HEK293T (cell line): ENCODE measurements at regions not wholly inside any gene's neighbourhood (a gene's known extent, or its start where the extent isn't known, plus 50 kb on each side); places are given as distances from the start of the nearest gene placed in this dataset.

ENCODE experiments used
- CTCF ChIA-PET: fragments of 350-600 bp; formaldehyde crosslinking; extraction: SDS; loops from one replicate; lab custom pipeline; 2021; ENCODE audit warnings: antibody characterized with exemption, inconsistent platforms; lab: Yijun Ruan, JAX
- POLR2A ChIA-PET: fragments of 350-600 bp; formaldehyde crosslinking; extraction: SDS; loops from one replicate; lab custom pipeline; 2020; ENCODE audit warnings: antibody characterized with exemption, inconsistent platforms; lab: Yijun Ruan, JAX
- DNase-seq: peaks from one replicate; pipeline ENCODE4 v3.0.0; 2012; ENCODE audit warnings: mixed read lengths; ENCODE audit errors: extremely low spot score
- ARNT ChIP-seq: fragments of 450-650 bp; IDR thresholded peaks from 2 replicates; pipeline ENCODE4 v1.6.1; 2017; ENCODE audit warnings: mild to moderate bottlenecking
- BHLHE40 ChIP-seq: fragments of 450-650 bp; IDR thresholded peaks from 2 replicates; pipeline ENCODE4 v1.6.1; 2016; ENCODE audit warnings: mild to moderate bottlenecking, moderate library complexity, borderline replicate concordance
- CTBP1 ChIP-seq: fragments of 450-650 bp; IDR thresholded peaks from 2 replicates; pipeline ENCODE4 v1.6.1; 2016; ENCODE audit warnings: borderline replicate concordance
- ELF4 ChIP-seq: fragments of 450-650 bp; IDR thresholded peaks from 2 replicates; pipeline ENCODE4 v1.6.1; 2017; ENCODE audit warnings: antibody characterized with exemption
- FOXA1 ChIP-seq: fragments of 450-650 bp; IDR thresholded peaks from 2 replicates; pipeline ENCODE4 v1.6.1; 2016; ENCODE audit warnings: mild to moderate bottlenecking
- FOXK2 ChIP-seq: fragments of 450-650 bp; IDR thresholded peaks from 2 replicates; pipeline ENCODE4 v1.6.1; 2016; ENCODE audit warnings: mild to moderate bottlenecking
- FOXM1 ChIP-seq: fragments of 450-650 bp; IDR thresholded peaks from 2 replicates; pipeline ENCODE4 v1.6.1; 2017; ENCODE audit warnings: mild to moderate bottlenecking, borderline replicate concordance
- HDGF ChIP-seq: fragments of 450-650 bp; IDR thresholded peaks from 2 replicates; pipeline ENCODE4 v1.6.1; 2017; ENCODE audit warnings: antibody characterized with exemption, borderline replicate concordance
- L3MBTL2 ChIP-seq: fragments of 450-650 bp; conservative IDR thresholded peaks from 2 replicates; pipeline ENCODE4 v1.6.1; 2016; ENCODE audit warnings: mild to moderate bottlenecking
- LEF1 ChIP-seq: fragments of 450-650 bp; IDR thresholded peaks from 2 replicates; pipeline ENCODE4 v1.6.1; 2017; ENCODE audit warnings: mild to moderate bottlenecking, borderline replicate concordance
- NFRKB ChIP-seq: fragments of 450-650 bp; IDR thresholded peaks from 2 replicates; pipeline ENCODE4 v1.6.1; 2016; ENCODE audit warnings: mild to moderate bottlenecking, moderate library complexity
- SP1 ChIP-seq: fragments of 450-650 bp; IDR thresholded peaks from 2 replicates; pipeline ENCODE4 v1.6.1; 2017
- SUZ12 ChIP-seq: fragments of 450-650 bp; IDR thresholded peaks from 2 replicates; pipeline ENCODE4 v1.6.1; 2016; ENCODE audit warnings: mild to moderate bottlenecking
- TARDBP ChIP-seq: fragments of 450-650 bp; IDR thresholded peaks from 2 replicates; pipeline ENCODE4 v1.6.1; 2016
- ZNF384 ChIP-seq: fragments of 450-650 bp; IDR thresholded peaks from 2 replicates; pipeline ENCODE4 v1.6.1; 2016
- TF ChIP-seq, protein P1 (sequence below): fragments of 450-650 bp; IDR thresholded peaks from 2 replicates; pipeline ENCODE4 v1.6.1; 2016

DNA sequence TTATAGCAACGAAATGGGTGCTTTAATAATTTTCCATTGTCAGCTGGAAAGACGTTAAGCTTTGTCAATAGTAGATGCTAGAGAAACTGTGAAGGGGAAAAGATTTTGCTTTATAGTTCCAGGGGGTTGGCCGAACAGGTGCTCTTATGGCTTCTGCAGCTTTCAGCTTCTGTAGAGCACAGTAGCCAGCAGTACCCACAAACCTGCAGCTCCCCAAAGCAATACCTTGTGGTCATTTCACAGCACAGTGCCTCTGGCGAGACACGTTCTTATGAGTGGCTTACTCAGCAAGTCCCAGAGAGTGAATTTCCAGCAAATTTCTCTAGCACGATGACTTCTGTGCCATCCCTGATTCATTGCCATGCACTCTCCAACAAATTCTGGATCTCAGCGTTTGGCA is 416.3 kb upstream of the ATP2B1 start:
- ChIA-PET CTCF (no interaction called here), POLR2A (no interaction called here)
- TF ChIP-seq ARNT (no peak), CTBP1 (no peak), BHLHE40 (no peak), NFRKB (no peak), LEF1 (no peak)
- DNase-seq, result no peak

DNA sequence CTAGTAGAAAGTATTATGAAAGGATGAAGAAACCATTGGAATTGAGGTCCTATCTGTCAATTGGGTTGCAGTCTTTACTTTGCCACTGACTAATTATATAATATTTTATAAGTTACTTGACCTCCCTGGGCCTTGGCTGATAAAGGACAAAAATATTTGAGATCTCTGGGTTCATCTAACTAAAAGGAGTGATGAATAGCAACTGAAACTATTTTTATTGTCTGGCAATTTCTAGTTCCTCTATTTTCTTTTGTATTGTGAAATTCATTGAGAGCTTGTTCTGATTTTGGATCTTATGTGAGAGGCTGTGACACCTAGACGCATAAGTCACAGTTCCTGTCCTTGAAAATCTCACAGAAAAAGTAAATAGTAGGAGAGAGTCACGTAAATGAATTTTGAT is 415.7 kb upstream of the ATP2B1 start:
- CTCF ChIA-PET, result no interaction called here
- no peak for DNase-seq

DNA sequence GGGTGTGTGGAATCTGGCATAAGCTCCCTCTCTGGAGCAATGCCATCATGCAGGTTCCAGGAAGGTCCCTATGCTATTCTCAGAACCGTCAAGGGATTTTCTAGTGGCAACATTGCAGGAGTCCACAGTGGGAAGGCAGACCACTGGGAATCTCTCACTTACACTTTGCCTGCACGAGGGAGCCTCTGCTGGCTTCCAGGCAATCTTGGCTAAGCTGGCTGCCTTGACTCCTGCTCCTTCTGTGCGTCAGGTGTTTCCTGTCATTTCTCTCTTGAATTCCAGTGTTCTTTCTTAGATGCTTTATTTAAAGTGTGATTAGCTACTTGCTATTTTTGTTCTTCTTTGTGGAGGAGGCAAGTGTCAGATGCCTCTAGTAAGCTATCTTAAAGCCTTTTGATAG is 414.0 kb upstream of the ATP2B1 start:
- POLR2A ChIA-PET, result no interaction called here
- no peak for DNase-seq
- CTCF ChIA-PET, result no interaction called here
- TF ChIP-seq ELF4 (no peak), SUZ12 (no peak), BHLHE40 (no peak), LEF1 (no peak), L3MBTL2 (no peak)

More for the DNA sequence above, 415.7 kb upstream of the ATP2B1 start:
- POLR2A ChIA-PET, result no interaction called here
- TF ChIP-seq TARDBP (no peak), SUZ12 (no peak), FOXM1 (no peak), NFRKB (no peak), FOXK2 (no peak), ARNT (no peak), SP1 (no peak), ZNF384 (no peak), FOXA1 (no peak)

DNA sequence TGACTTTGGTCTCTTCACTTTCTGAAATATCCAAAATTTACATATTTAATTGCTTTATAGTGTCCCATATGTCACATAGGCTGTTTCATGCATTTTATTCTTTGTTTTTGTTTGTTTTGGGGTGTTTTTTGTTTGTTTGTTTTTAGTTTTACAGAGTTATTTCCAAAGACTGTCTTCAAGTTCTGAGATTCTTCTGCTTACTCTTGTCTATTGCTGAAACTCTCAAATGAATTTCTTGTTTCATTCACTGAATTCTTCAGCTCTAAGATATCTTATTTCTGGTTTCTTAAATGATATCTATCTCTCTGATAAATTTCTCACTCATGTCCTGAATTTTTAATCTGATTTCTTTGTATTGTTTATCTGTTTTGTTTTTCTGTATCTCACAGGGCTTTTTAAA is 412.0 kb upstream of the ATP2B1 start:
- POLR2A ChIA-PET, result no interaction called here
- CTCF ChIA-PET, result no interaction called here
- no peak for DNase-seq
- TF ChIP-seq, protein P1, sequence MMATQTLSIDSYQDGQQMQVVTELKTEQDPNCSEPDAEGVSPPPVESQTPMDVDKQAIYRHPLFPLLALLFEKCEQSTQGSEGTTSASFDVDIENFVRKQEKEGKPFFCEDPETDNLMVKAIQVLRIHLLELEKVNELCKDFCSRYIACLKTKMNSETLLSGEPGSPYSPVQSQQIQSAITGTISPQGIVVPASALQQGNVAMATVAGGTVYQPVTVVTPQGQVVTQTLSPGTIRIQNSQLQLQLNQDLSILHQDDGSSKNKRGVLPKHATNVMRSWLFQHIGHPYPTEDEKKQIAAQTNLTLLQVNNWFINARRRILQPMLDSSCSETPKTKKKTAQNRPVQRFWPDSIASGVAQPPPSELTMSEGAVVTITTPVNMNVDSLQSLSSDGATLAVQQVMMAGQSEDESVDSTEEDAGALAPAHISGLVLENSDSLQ, result no peak
- TF ChIP-seq ELF4 (no peak), FOXA1 (no peak), NFRKB (no peak), ARNT (no peak), TARDBP (no peak), LEF1 (no peak), ZNF384 (no peak), CTBP1 (no peak), SP1 (no peak), FOXM1 (no peak)

DNA sequence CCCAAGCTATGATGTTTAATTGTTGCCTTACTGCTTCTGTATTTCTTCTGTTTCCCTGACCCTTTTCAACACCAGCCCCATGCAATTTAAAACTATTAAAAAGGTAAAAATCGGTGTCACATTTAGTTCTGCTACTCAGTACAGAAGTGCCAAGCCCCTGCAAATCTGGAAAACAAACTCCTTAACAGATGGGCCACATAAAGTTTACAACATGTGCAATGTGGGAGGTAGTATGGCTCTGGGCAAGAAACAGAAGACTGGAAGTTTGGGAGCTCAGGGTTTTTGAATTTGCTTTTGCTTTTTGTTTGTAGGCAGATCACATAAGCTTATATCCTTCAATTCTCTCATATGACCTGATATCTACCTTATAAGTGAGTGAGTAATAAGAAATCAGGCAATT is 404.0 kb upstream of the ATP2B1 start:
- no peak for TF ChIP-seq NFRKB
- TF ChIP-seq TARDBP, result no peak
- no peak for TF ChIP-seq SUZ12
- TF ChIP-seq SP1, result no peak
- TF ChIP-seq L3MBTL2, result no peak
- TF ChIP-seq HDGF, result no peak
- TF ChIP-seq ELF4, result no peak
- no peak for TF ChIP-seq ARNT
- TF ChIP-seq FOXA1, result no peak
- TF ChIP-seq FOXM1, result no peak
- TF ChIP-seq LEF1, result no peak
- TF ChIP-seq, protein P1, result no peak
- no peak for TF ChIP-seq ZNF384
- TF ChIP-seq CTBP1, result no peak
- no peak for TF ChIP-seq BHLHE40
- TF ChIP-seq FOXK2, result no peak
- DNase-seq, result no peak
- CTCF ChIA-PET, result interaction anchor here (0.6 kb wide), 1 partner anchor 9 kb away, joined by 3 read pairs; no protein-coding TSS in a partner anchor
- POLR2A ChIA-PET, result no interaction called here

DNA sequence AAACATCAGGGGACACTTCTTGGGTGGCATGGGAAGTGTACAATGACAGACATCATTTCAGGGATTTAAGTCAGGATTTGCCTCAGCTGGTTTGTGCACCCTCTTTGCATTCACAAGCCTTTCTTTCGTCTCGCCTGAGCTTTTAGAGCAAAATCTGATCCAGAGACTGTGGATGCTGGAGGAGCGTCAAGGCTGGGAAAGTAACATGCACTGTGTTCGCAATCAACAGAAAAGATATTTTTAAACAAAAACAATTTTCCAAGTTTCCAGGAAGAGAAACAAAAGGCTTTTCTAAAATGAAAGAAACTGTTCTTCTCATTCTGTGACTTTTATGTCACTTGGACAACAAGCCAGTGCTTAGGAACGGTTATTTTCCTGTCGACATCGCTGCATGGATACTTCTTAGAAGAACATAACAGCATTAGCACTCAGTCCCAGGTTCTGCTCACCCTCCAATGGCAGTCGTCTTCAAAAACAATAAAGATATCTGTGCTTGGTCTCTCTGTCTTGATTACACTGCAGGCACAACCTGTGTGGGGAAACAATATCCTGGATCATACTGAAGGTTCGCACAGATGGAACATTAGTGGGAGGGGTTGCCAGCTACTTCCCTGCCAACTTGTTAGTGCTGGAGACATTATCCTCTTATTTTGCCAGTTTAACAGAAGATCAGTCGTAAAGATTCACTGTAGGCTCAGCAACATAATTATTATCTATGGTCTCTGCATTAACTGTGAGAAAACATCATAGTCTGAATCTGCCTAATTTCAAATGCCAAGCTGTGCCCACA is 403.3 kb upstream of the ATP2B1 start:
- TF ChIP-seq, protein P1, result no peak
- TF ChIP-seq CTBP1, result no peak
- no peak for DNase-seq
- CTCF ChIA-PET, result interaction anchor here (1.0 kb wide), 1 partner anchor 9 kb away, joined by 4 read pairs; no protein-coding TSS in a partner anchor
- POLR2A ChIA-PET, result no interaction called here

DNA sequence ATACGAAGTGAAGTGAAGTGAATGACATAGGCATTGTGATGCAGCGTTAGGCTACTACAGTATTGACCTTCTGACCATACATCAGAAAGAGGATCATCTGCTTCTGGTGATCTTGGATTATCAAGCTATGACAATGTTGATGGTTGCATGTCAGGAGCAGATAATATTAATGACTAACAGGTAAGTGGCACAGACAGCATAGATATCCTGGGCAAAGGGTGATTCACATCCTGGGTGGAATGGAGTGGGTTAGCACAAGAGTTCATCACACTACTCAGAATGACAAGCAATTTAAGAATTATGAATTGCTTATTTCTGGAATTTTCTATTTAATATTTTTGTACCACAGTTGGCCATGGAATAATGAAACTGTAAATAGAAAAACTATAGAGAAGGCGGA is 397.9 kb upstream of the ATP2B1 start:
- no peak for DNase-seq
- no peak for TF ChIP-seq LEF1
- TF ChIP-seq HDGF, result no peak
- TF ChIP-seq FOXK2, result no peak
- TF ChIP-seq BHLHE40, result no peak
- no peak for TF ChIP-seq TARDBP
- no peak for TF ChIP-seq L3MBTL2
- no peak for TF ChIP-seq SP1
- TF ChIP-seq, protein P1, result no peak
- TF ChIP-seq ARNT, result no peak
- no peak for TF ChIP-seq NFRKB
- TF ChIP-seq CTBP1, result no peak
- TF ChIP-seq SUZ12, result no peak
- no peak for TF ChIP-seq FOXM1
- no peak for TF ChIP-seq FOXA1
- CTCF ChIA-PET, result no interaction called here
- POLR2A ChIA-PET, result no interaction called here
